GM20000 (cell line): ENCODE measurements at regions not wholly inside any gene's neighbourhood (a gene's known extent, or its start where the extent isn't known, plus 50 kb on each side); places are given as distances from the start of the nearest gene placed in this dataset.

Experiments
- DNase-seq: peaks from one replicate; pipeline ENCODE4 v3.0.0; 2012; ENCODE audit warnings: low spot score
- TF ChIP-seq, protein P1 (sequence below): IDR thresholded peaks from 2 replicates; pipeline ENCODE4 v1.5.1; 2012; ENCODE audit warnings: mild to moderate bottlenecking, control low read depth; ENCODE audit errors: extremely low read depth, missing control alignments

GRCh38 chr2:62439425-62439824 lies 66.6 kb downstream of the TMEM17 start:
- TF ChIP-seq, protein P1, sequence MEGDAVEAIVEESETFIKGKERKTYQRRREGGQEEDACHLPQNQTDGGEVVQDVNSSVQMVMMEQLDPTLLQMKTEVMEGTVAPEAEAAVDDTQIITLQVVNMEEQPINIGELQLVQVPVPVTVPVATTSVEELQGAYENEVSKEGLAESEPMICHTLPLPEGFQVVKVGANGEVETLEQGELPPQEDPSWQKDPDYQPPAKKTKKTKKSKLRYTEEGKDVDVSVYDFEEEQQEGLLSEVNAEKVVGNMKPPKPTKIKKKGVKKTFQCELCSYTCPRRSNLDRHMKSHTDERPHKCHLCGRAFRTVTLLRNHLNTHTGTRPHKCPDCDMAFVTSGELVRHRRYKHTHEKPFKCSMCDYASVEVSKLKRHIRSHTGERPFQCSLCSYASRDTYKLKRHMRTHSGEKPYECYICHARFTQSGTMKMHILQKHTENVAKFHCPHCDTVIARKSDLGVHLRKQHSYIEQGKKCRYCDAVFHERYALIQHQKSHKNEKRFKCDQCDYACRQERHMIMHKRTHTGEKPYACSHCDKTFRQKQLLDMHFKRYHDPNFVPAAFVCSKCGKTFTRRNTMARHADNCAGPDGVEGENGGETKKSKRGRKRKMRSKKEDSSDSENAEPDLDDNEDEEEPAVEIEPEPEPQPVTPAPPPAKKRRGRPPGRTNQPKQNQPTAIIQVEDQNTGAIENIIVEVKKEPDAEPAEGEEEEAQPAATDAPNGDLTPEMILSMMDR = no peak
- no peak for DNase-seq

DNA sequence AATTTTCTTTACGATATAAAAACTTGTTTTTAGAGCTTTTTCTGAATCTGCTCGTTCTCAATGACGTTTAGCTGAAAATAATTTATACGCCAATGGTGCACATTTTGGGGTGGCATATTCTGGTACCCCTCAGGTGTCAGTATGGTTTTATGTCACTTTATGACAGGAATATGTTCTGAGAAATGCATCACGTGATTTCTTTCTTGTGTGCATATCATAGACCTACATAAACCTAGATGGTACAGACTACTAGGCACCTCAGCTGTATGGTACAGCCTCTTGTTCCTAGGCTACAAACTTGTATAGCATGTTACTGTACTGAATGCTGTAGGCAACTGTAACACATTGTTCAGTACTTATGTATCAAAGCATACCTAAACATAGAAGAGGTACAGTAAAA lies 68.2 kb downstream of the TMEM17 start:
- TF ChIP-seq, protein P1 = no peak
- DNase-seq = no peak

- peak; percentile 56 for DNase-seq
These were observed 70.3 kb downstream of the TMEM17 start for GRCh38 chr2:62435720-62436119.

DNA sequence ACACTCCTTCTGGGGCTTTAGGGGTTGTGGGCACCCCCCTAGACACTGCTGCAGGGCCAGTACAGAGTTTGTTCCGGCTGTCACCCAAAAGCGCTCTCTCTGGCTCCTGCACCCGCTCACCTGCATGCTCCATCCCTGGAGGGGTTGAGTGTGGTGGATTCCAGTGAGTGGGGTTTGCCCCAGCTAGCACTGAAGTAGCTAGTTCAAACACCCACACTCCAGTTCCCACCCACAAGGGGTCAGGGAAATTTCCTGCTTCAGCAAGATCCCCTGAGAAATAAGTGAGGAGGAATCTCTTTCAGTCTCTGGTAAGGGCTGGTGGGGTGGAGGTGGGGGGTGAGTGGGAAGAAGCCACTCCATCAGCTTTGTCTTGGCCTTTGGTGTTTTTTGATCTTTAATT lies 73.6 kb downstream of the TMEM17 start:
- no peak for DNase-seq

More at GRCh38 chr2:62435720-62436119, 70.3 kb downstream of the TMEM17 start:
- TF ChIP-seq, protein P1 = no peak

GRCh38 chr2:62431512-62431911 lies 74.5 kb downstream of the TMEM17 start:
- TF ChIP-seq, protein P1 = no peak
- DNase-seq = no peak

More for the DNA sequence above, 73.6 kb downstream of the TMEM17 start:
- TF ChIP-seq, protein P1 = no peak

DNA sequence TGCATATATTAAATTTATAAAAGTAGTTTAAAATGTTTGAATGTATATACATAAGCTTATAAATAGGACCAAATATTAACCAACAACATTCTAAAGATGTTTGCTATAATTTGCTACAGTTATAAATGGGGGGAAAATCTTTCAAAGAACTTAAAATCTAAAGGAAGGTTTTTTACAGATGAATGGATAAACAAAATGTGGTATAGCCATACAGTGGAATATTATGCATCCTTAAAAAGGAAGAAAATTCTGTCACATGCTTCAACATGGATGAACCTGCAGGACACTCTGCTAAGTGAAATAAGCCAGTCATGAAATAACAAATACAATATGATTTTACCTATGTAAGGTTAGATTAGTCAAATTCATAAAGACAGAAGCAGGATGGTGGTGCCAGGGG lies 75.8 kb downstream of the TMEM17 start:
- DNase-seq = no peak
- TF ChIP-seq, protein P1 = no peak

GRCh38 chr2:62427146-62427545 lies 78.8 kb downstream of the TMEM17 start:
- no peak for DNase-seq
- TF ChIP-seq, protein P1 = no peak
